Bone marrow (tissue), 2 donors: ENCODE measurements at regions not wholly inside any gene's neighbourhood (a gene's known extent, or its start where the extent isn't known, plus 50 kb on each side); places are given as distances from the start of the nearest gene placed in this dataset.
"Not testable (repeated sequence)": the region's sequence is repeated elsewhere in the genome, so short reads cannot be mapped to it uniquely, and the experiment has no call there.

Experiments used
- DNase-seq, 2 donors: peaks; one replicate each; lab custom pipeline; 2025; lab: John Stamatoyannopoulos, UW

- no peak for DNase-seq
Measured at GRCh38 chr22:23381661-23382427, 198.2 kb downstream of the IGLL1 start.

GRCh38 chr22:23380911-23381310 is 199.2 kb downstream of the IGLL1 start:
- no peak for DNase-seq

- DNase-seq = no peak
Measured at GRCh38 chr22:23380230-23380573, 199.9 kb downstream of the IGLL1 start.

GRCh38 chr22:23379540-23380229 is 199.4 kb downstream of the BCR start:
- DNase-seq = not testable (repeated sequence)

GRCh38 chr22:23377767-23378166 is 197.5 kb downstream of the BCR start:
- DNase-seq = no peak

GRCh38 chr22:23376256-23376655 is 195.9 kb downstream of the BCR start:
- DNase-seq = no peak

- DNase-seq = no peak
Measured at GRCh38 chr22:23375031-23375827, 194.9 kb downstream of the BCR start.

GRCh38 chr22:23373601-23374000 is 193.3 kb downstream of the BCR start:
- DNase-seq = no peak

GRCh38 chr22:23370251-23370650 is 189.9 kb downstream of the BCR start:
- DNase-seq = no peak

GRCh38 chr22:23369054-23369685 is 188.9 kb downstream of the BCR start:
- no peak for DNase-seq
